ENCODE measurements at regions not wholly inside any gene's neighbourhood (a gene's known extent, or its start where the extent isn't known, plus 50 kb on each side); places are given as distances from the start of the nearest gene placed in this dataset.
A peak's percentile ranks its signal among the peaks of the same experiment; 100 is the strongest.

GRCh38 chr13:26985285-26985878 is 186.2 kb downstream of the USP12 start:
- Histone ChIP-seq H3K4me3 (ENCODE audit: low read depth, low read length) (no peak overlapping the region), H3K36me3 (ENCODE audit: control insufficient read depth, insufficient read depth, low read length) (no peaks in the 10 kb centered on the region), H3K27me3 (ENCODE audit: control insufficient read depth, insufficient read depth, low read length) (no peaks in the 10 kb centered on the region; the same call in 1 of the 2 replicates)
- DNase-seq (ENCODE audit: low read depth), result no peak
- peak; percentile 65 for TF ChIP-seq CTCF (IDR thresholded peaks at IDR 0.05; ENCODE audit: insufficient read depth, low read depth, low read length)
- CTCF ChIA-PET, result interaction anchor here (0.5 to 10.0 kb wide), 48 partner anchors 9 to 1519 kb away, joined by 3 to 227 read pairs (median 4); partner anchors contain the start of gene RASL11A
- POLR2A ChIA-PET, result interaction anchor here (0.5 kb wide), 1 partner anchor 1664 kb away, joined by 7 read pairs; no protein-coding TSS in a partner anchor

GRCh38 chr13:26984337-26984736 is 187.3 kb downstream of the USP12 start:
- H3K27me3 ChIP-seq (ENCODE audit: control insufficient read depth, insufficient read depth, low read length), result no peaks in the 10 kb centered on the region
- no peaks in the 10 kb centered on the region for H3K36me3 ChIP-seq (ENCODE audit: control insufficient read depth, insufficient read depth, low read length)
- H3K4me3 ChIP-seq (ENCODE audit: low read depth, low read length), result no peak overlapping the region
- ChIA-PET CTCF (interaction anchor here (0.6 to 10.0 kb wide), 19 partner anchors 9 to 843 kb away, joined by 3 to 227 read pairs (median 10); partner anchors contain the start of gene RASL11A), POLR2A (no interaction called here)
- DNase-seq (ENCODE audit: low read depth), result no peak
- TF ChIP-seq CTCF (IDR thresholded peaks at IDR 0.05; ENCODE audit: insufficient read depth, low read depth, low read length), result no peak

GRCh38 chr13:26983543-26984320 is 187.9 kb downstream of the USP12 start:
- ChIA-PET POLR2A (interaction anchor here (1.1 to 1.3 kb wide), 2 partner anchors 12 to 289 kb away, joined by 3 to 4 read pairs; no protein-coding TSS in a partner anchor), CTCF (interaction anchor here (0.9 to 10.0 kb wide), 12 partner anchors 11 to 388 kb away, joined by 3 to 227 read pairs (median 4); partner anchors contain the start of gene RASL11A)
- no peak for TF ChIP-seq CTCF (IDR thresholded peaks at IDR 0.05; ENCODE audit: insufficient read depth, low read depth, low read length)
- Histone ChIP-seq H3K36me3 (ENCODE audit: control insufficient read depth, insufficient read depth, low read length) (no peaks in the 10 kb centered on the region), H3K27me3 (ENCODE audit: control insufficient read depth, insufficient read depth, low read length) (no peaks in the 10 kb centered on the region), H3K4me3 (ENCODE audit: low read depth, low read length) (no peak overlapping the region)
- DNase-seq (ENCODE audit: low read depth), result no peak

- Histone ChIP-seq H3K27me3 (ENCODE audit: control insufficient read depth, insufficient read depth, low read length) (no peaks in the 10 kb centered on the region), H3K36me3 (ENCODE audit: control insufficient read depth, insufficient read depth, low read length) (no peaks in the 10 kb centered on the region), H3K4me3 (ENCODE audit: low read depth, low read length) (no peak overlapping the region)
- ChIA-PET CTCF (interaction anchor here (0.8 to 4.4 kb wide), 5 partner anchors 34 to 846 kb away, joined by 3 to 29 read pairs (median 4); no protein-coding TSS in a partner anchor), POLR2A (no interaction called here)
- no peak for TF ChIP-seq CTCF (IDR thresholded peaks at IDR 0.05; ENCODE audit: insufficient read depth, low read depth, low read length)
- no peak for DNase-seq (ENCODE audit: low read depth)
These were observed 191.2 kb downstream of the USP12 start for GRCh38 chr13:26980099-26981031.
